Stomach (tissue), 4 donors: ENCODE measurements at regions not wholly inside any gene's neighbourhood (a gene's known extent, or its start where the extent isn't known, plus 50 kb on each side); places are given as distances from the start of the nearest gene placed in this dataset.

Experiments used
- CTCF ChIP-seq, 7 experiments: fragments of 450-650 bp in 4 of 7; fragments of 200-600 bp in 3 of 7; sonication (generic) in 3 of 7; IDR thresholded peaks; one replicate each; pipeline ENCODE4 v1.5.1; 2016 to 2019; ENCODE audit warnings: antibody characterized with exemption in 7 of 7, control low read depth in 2 of 7, mild to moderate bottlenecking in 1 of 7
- EP300 ChIP-seq: sonication (generic); formaldehyde crosslinking; IDR thresholded peaks from one replicate; pipeline ENCODE4 v1.6.1; 2017; ENCODE audit warnings: antibody characterized with exemption
- POLR2A ChIP-seq, 4 donors: fragments of 450-650 bp; IDR thresholded peaks; one replicate each; pipeline ENCODE4 v1.6.1; 2016; ENCODE audit warnings: antibody characterized with exemption in 4 of 4, control low read depth in 2 of 4, mild to moderate bottlenecking in 1 of 4, moderate library complexity in 1 of 4
- POLR2AphosphoS5 ChIP-seq, 3 donors: sonication (generic); formaldehyde crosslinking; IDR thresholded peaks; one replicate each; pipeline ENCODE4 v1.6.1; 2016; ENCODE audit warnings: antibody characterized with exemption in 3 of 3

- TF ChIP-seq POLR2A (IDR thresholded peaks at IDR 0.05): no peak
- no peak for TF ChIP-seq CTCF (IDR thresholded peaks at IDR 0.05)
- TF ChIP-seq EP300: no peak
- no peak for TF ChIP-seq POLR2AphosphoS5 (IDR thresholded peaks at IDR 0.05)
These were observed 161.6 kb upstream of the PPP2R2D start for GRCh38 chr10:131739206-131739605.
